Lower leg skin (tissue), 3 donors: ENCODE measurements at regions not wholly inside any gene's neighbourhood (a gene's known extent, or its start where the extent isn't known, plus 50 kb on each side); places are given as distances from the start of the nearest gene placed in this dataset.

Experiments used
- POLR2A ChIP-seq, 2 donors: fragments of 450-650 bp; IDR thresholded peaks; one replicate each; pipeline ENCODE4 v1.6.1; 2016 to 2017; ENCODE audit warnings: antibody characterized with exemption in 2 of 2, mild to moderate bottlenecking in 1 of 2, moderate library complexity in 1 of 2
- TF ChIP-seq, protein P1 (sequence below), 3 donors: fragments of 450-650 bp; IDR thresholded peaks; one replicate each; pipeline ENCODE4 v1.5.1; 2016; ENCODE audit warnings: antibody characterized with exemption in 3 of 3, mild to moderate bottlenecking in 3 of 3, moderate library complexity in 2 of 3

DNA sequence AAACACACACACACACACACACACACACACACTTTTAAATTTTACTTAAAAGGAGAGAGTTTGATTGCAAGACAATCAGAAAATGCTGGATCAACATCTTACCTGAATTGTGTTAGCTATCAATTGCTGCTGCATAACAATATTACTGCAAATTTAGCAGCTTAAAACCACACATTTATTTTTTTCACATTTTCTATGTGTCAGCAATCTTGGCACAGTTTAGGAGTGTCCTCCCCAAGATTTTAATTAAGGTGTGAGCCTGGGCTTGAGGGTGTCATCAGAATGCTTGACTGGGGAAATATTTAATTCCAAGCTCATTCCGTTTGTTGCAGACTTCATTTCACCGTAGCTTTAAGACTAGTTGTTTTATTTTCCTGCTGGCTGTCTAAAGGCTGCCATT lies 431.0 kb upstream of the GJE1 start:
- TF ChIP-seq, protein P1, sequence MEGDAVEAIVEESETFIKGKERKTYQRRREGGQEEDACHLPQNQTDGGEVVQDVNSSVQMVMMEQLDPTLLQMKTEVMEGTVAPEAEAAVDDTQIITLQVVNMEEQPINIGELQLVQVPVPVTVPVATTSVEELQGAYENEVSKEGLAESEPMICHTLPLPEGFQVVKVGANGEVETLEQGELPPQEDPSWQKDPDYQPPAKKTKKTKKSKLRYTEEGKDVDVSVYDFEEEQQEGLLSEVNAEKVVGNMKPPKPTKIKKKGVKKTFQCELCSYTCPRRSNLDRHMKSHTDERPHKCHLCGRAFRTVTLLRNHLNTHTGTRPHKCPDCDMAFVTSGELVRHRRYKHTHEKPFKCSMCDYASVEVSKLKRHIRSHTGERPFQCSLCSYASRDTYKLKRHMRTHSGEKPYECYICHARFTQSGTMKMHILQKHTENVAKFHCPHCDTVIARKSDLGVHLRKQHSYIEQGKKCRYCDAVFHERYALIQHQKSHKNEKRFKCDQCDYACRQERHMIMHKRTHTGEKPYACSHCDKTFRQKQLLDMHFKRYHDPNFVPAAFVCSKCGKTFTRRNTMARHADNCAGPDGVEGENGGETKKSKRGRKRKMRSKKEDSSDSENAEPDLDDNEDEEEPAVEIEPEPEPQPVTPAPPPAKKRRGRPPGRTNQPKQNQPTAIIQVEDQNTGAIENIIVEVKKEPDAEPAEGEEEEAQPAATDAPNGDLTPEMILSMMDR (IDR thresholded peaks at IDR 0.05): no peak
- TF ChIP-seq POLR2A (IDR thresholded peaks at IDR 0.05): no peak
